Adipocyte (in vitro differentiated cells): ENCODE measurements at regions not wholly inside any gene's neighbourhood (a gene's known extent, or its start where the extent isn't known, plus 50 kb on each side); places are given as distances from the start of the nearest gene placed in this dataset.
"Not testable (repeated sequence)": the region's sequence is repeated elsewhere in the genome, so short reads cannot be mapped to it uniquely, and the experiment has no call there.

ENCODE experiments used
- DNase-seq: peaks from one replicate; pipeline ENCODE4 v3.0.0-alpha.2; 2015; ENCODE audit warnings: low read depth
- H3K27me3 ChIP-seq: replicated peaks from 2 replicates; pipeline ENCODE4 v1.7.0; 2013; ENCODE audit warnings: mild to moderate bottlenecking, low read length, moderate library complexity; ENCODE audit not compliant: control insufficient read depth, insufficient read depth
- H3K36me3 ChIP-seq: 2 replicates; pipeline ENCODE4 v1.7.0; 2013; ENCODE audit warnings: low read length, mild to moderate bottlenecking, moderate library complexity; ENCODE audit not compliant: control insufficient read depth, insufficient read depth, severe bottlenecking
- H3K4me1 ChIP-seq: 2 replicates; pipeline ENCODE4 v1.7.0; 2013; ENCODE audit warnings: mild to moderate bottlenecking, low read length, moderate library complexity; ENCODE audit not compliant: control insufficient read depth, insufficient read depth
- H3K4me3 ChIP-seq: 2 replicates; pipeline ENCODE4 v1.7.0; 2013; ENCODE audit warnings: mild to moderate bottlenecking, low read length, moderate library complexity
- H3K9ac ChIP-seq: 2 replicates; pipeline ENCODE4 v1.7.0; 2013; ENCODE audit warnings: mild to moderate bottlenecking, low read length, moderate library complexity
- H3K9me3 ChIP-seq: 2 replicates; pipeline ENCODE4 v1.7.0; 2013; ENCODE audit warnings: mild to moderate bottlenecking, low read length, moderate library complexity; ENCODE audit not compliant: control insufficient read depth

GRCh38 chr2:240191001-240191400 lies 50.5 kb upstream of the OTOS start:
- H3K27me3 ChIP-seq, result peaks cover 74% of the 10 kb centered on the region
- H3K4me3 ChIP-seq, result no peak overlapping the region
- no peaks in the 10 kb centered on the region for H3K4me1 ChIP-seq
- H3K9me3 ChIP-seq, result peaks cover 14% of the 10 kb centered on the region
- H3K36me3 ChIP-seq, result no peaks in the 10 kb centered on the region
- DNase-seq, result no peak
- no peak overlapping the region for H3K9ac ChIP-seq

GRCh38 chr2:240192661-240193060 lies 52.2 kb upstream of the OTOS start:
- H3K27me3 ChIP-seq, result peaks cover 69% of the 10 kb centered on the region
- DNase-seq, result no peak
- no peaks in the 10 kb centered on the region for H3K36me3 ChIP-seq
- no peaks in the 10 kb centered on the region for H3K4me1 ChIP-seq
- peaks cover 9% of the 10 kb centered on the region for H3K9me3 ChIP-seq
- H3K9ac ChIP-seq, result no peak overlapping the region
- H3K4me3 ChIP-seq, result no peak overlapping the region

- not testable (repeated sequence) for H3K4me1 ChIP-seq, H3K9me3 ChIP-seq, H3K9ac ChIP-seq, H3K4me3 ChIP-seq, H3K36me3 ChIP-seq
- peak; percentile 12 for DNase-seq
- peaks cover 74% of the 10 kb centered on the region for H3K27me3 ChIP-seq
Measured at GRCh38 chr2:240194341-240194762, 53.9 kb upstream of the OTOS start.

DNA sequence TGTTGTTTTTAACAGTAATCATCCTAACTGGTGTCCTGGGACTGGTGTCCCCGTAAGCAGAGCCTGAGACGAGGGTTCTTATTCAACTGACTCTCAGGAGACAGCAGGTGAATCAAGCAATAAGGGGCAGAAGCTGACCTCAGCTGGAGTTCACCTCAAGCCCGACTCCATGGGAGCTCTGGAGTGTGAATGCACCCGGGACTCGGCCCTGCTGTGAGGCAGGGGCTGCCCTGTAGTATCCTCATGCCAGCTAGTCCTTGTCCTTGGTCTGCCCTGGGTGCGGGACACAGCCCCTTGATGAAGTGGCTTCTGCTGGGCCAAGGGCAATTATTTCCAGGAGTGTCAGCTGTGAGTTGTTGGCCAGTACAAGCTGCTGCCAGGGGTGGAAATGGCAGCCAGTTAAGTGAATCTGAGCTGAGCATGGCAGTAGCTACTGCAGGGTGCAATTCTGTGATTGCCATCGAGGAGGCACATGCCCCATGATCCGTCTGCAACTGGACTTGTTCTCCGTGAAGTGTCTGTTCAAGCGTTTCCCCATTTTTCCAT lies 54.9 kb upstream of the OTOS start:
- DNase-seq, result no peak
- no peaks in the 10 kb centered on the region for H3K4me1 ChIP-seq

GRCh38 chr2:240196716-240197461 lies 56.4 kb upstream of the OTOS start:
- DNase-seq, result no peak
- H3K9ac ChIP-seq, result no peak overlapping the region
- H3K4me1 ChIP-seq, result no peaks in the 10 kb centered on the region
- no peaks in the 10 kb centered on the region for H3K36me3 ChIP-seq
- peaks cover 64% of the 10 kb centered on the region for H3K27me3 ChIP-seq
- H3K4me3 ChIP-seq, result no peak overlapping the region
- H3K9me3 ChIP-seq, result no peaks in the 10 kb centered on the region

More for the DNA sequence above, 54.9 kb upstream of the OTOS start:
- no peak overlapping the region for H3K4me3 ChIP-seq
- no peak overlapping the region for H3K9ac ChIP-seq
- no peaks in the 10 kb centered on the region for H3K9me3 ChIP-seq
- H3K27me3 ChIP-seq, result peaks cover 66% of the 10 kb centered on the region
- no peaks in the 10 kb centered on the region for H3K36me3 ChIP-seq

- no peak for DNase-seq
- Histone ChIP-seq H3K27me3 (peaks cover 65% of the 10 kb centered on the region), H3K4me1 (no peaks in the 10 kb centered on the region), H3K36me3 (no peaks in the 10 kb centered on the region), H3K9ac (no peak overlapping the region), H3K9me3 (no peaks in the 10 kb centered on the region), H3K4me3 (no peak overlapping the region)
Measured at GRCh38 chr2:240197462-240198139, 57.1 kb upstream of the OTOS start.

GRCh38 chr2:240198226-240198625 lies 57.8 kb upstream of the OTOS start:
- Histone ChIP-seq H3K36me3 (no peaks in the 10 kb centered on the region), H3K9ac (no peak overlapping the region), H3K4me3 (no peak overlapping the region), H3K27me3 (peaks cover 67% of the 10 kb centered on the region), H3K4me1 (no peaks in the 10 kb centered on the region), H3K9me3 (no peaks in the 10 kb centered on the region)
- DNase-seq, result no peak

- Histone ChIP-seq H3K9ac (no peak overlapping the region), H3K4me1 (no peaks in the 10 kb centered on the region), H3K36me3 (no peaks in the 10 kb centered on the region), H3K9me3 (no peaks in the 10 kb centered on the region), H3K27me3 (peaks cover 74% of the 10 kb centered on the region), H3K4me3 (no peak overlapping the region)
- no peak for DNase-seq
Measured at GRCh38 chr2:240199133-240199870, 58.8 kb upstream of the OTOS start.

DNA sequence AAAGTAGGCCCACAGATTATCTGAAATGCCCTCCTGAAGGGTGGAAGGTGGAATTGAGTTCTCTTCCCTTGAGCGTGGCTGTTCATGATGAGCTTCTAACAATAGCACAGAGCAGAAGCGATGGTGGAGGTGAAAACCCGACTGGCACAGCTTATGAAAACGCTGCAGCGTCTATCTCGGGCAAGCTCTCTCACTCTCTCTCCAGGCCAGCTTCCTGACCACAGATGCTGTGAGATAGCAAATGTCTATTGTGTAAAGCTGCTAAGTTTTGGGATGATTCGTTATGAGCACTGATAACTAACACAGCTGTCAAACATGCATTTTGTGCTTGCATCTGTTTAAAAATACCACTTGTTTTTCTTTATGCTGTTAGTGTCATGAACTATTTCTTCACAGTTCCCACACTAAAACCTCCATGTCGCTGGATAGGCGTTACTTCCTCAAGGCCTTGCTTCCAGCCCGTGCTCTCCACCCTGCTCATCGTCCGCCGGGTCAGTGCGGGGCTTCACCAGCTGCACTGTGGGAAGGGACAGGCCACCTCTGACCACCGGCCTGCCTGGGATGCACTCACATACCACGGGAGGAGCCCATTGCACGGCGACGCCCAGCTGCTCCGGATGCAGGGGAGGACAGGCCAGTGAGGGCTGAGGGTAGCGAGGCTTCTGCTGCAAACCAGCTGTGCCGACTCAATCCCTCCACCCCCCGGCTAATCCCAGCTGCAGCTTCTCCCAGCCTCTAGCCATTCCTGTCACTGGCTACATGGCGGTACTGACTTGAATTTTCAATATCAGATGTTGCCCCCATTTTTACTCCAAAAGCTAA lies 60.0 kb upstream of the OTOS start:
- no peaks in the 10 kb centered on the region for H3K4me1 ChIP-seq
- no peaks in the 10 kb centered on the region for H3K9me3 ChIP-seq
- no peak overlapping the region for H3K4me3 ChIP-seq
- H3K9ac ChIP-seq, result no peak overlapping the region
- no peak for DNase-seq
- peaks cover 67% of the 10 kb centered on the region for H3K27me3 ChIP-seq
- H3K36me3 ChIP-seq, result no peaks in the 10 kb centered on the region

GRCh38 chr2:240201866-240202265 lies 61.4 kb upstream of the OTOS start:
- no peak for DNase-seq
- Histone ChIP-seq H3K9me3 (peaks cover 12% of the 10 kb centered on the region), H3K4me3 (no peak overlapping the region), H3K9ac (no peak overlapping the region), H3K36me3 (no peaks in the 10 kb centered on the region), H3K4me1 (no peaks in the 10 kb centered on the region), H3K27me3 (peaks cover 53% of the 10 kb centered on the region)
